ENCODE measurements at regions not wholly inside any gene's neighbourhood (a gene's known extent, or its start where the extent isn't known, plus 50 kb on each side); places are given as distances from the start of the nearest gene placed in this dataset.

GRCh38 chr4:136810626-136811025 lies 721.7 kb downstream of the PCDH18 start:
- Histone ChIP-seq H4K20me1 (ENCODE audit: control insufficient read depth, insufficient read depth) (no peaks in the 10 kb centered on the region), H3K4me1 (ENCODE audit: control insufficient read depth, insufficient read depth, low read length) (no peaks in the 10 kb centered on the region), H2AFZ (ENCODE audit: control insufficient read depth, low read depth, low read length) (no peak overlapping the region), H3K27ac (ENCODE audit: control insufficient read depth, insufficient read depth) (no peak overlapping the region), H3K4me3 (no peak overlapping the region), H3K4me2 (ENCODE audit: control insufficient read depth, insufficient read depth) (no peak overlapping the region), H3K9me3 (replicated peaks; ENCODE audit: control insufficient read depth, insufficient read depth, low read length) (no peaks in the 10 kb centered on the region), H3K27me3 (replicated peaks in 1 of 2; ENCODE audit: control insufficient read depth in 2 of 2, insufficient read depth in 2 of 2, low read length in 1 of 2) (no peaks in the 10 kb centered on the region), H3K79me2 (ENCODE audit: control insufficient read depth, insufficient read depth, low read length) (no peaks in the 10 kb centered on the region), H3K9ac (ENCODE audit: control insufficient read depth, insufficient read depth, low read length) (no peak overlapping the region), H3K36me3 (ENCODE audit: control insufficient read depth in 2 of 2, insufficient read depth in 2 of 2, low read length in 1 of 2) (no peaks in the 10 kb centered on the region)
- BruUV-seq (replicated peaks), result no TSS peak
- in situ Hi-C loops (cut with MboI) (no loop called here), intact Hi-C loops (cut with micrococcal nuclease; ENCODE audit: unreplicated experiment) (no loop called here)
- ChIA-PET SMC1A (ENCODE audit: uncharacterized antibody, unreplicated experiment) (no interaction called here), POLR2A (interaction anchor here (0.9 kb wide), 1 partner anchor 28 kb away, joined by 3 read pairs; no protein-coding TSS in a partner anchor), CTCF (interaction anchor here (0.8 to 1.1 kb wide), 2 partner anchors 14 to 18 kb away, joined by 3 to 4 read pairs; no protein-coding TSS in a partner anchor), RAD21 (ENCODE audit: unreplicated experiment) (no interaction called here)
- TF ChIP-seq CREB1 (IDR thresholded peaks at IDR 0.05; ENCODE audit: low read depth) (no peak), TCF12 (IDR thresholded peaks at IDR 0.05; ENCODE audit: low read depth, low read length) (no peak), HDGF (IDR thresholded peaks at IDR 0.05) (no peak), ZZZ3 (IDR thresholded peaks at IDR 0.05; ENCODE audit: control insufficient read depth, insufficient read length, low read depth) (no peak), MAX (IDR thresholded peaks at IDR 0.05; ENCODE audit: low read depth, low read length) (no peak), REST (IDR thresholded peaks at IDR 0.05; ENCODE audit: low read depth, low read length) (no peak), BHLHE40 (IDR thresholded peaks at IDR 0.05; ENCODE audit: borderline replicate concordance in 1 of 2, low read depth in 2 of 2, low read length in 1 of 2) (no peak), SMAD1 (IDR thresholded peaks at IDR 0.05; ENCODE audit: low read depth, partially characterized antibody) (no peak), MTA3 (IDR thresholded peaks at IDR 0.05; ENCODE audit: borderline replicate concordance, low read length) (no peak), YBX1 (IDR thresholded peaks at IDR 0.05) (no peak), EED (IDR thresholded peaks at IDR 0.05; ENCODE audit: low read depth) (no peak), BCL11A (IDR thresholded peaks at IDR 0.05; ENCODE audit: low read depth, low read length) (no peak), NR2F1 (conservative IDR thresholded peaks at IDR 0.05) (no peak)
- WGBS (ENCODE audit: insufficient coverage, insufficient replicate concordance, low lambda C conversion rate, missing lambda C conversion rate), result 35% methylated on average over 6 of the region's 6 CpGs
- no peak for ATAC-seq
- DNase-seq (ENCODE audit: low read depth, low spot score), result no peak
- FAIRE-seq, result no peak
